Neuron (in vitro differentiated cells): ENCODE measurements at regions not wholly inside any gene's neighbourhood (a gene's known extent, or its start where the extent isn't known, plus 50 kb on each side); places are given as distances from the start of the nearest gene placed in this dataset.
"Not testable (repeated sequence)": the region's sequence is repeated elsewhere in the genome, so short reads cannot be mapped to it uniquely, and the experiment has no call there.

Experiments
- H2AFZ ChIP-seq: one replicate; pipeline ENCODE4 v1.6.1; 2013; ENCODE audit warnings: low read depth, mild to moderate bottlenecking, inconsistent platforms, low read length, moderate library complexity
- H3K27me3 ChIP-seq: one replicate; pipeline ENCODE4 v1.6.1; 2013; ENCODE audit warnings: low read length; ENCODE audit not compliant: insufficient read depth
- H3K36me3 ChIP-seq: one replicate; pipeline ENCODE4 v1.6.1; 2013; ENCODE audit warnings: low read length; ENCODE audit not compliant: insufficient read depth
- H3K4me1 ChIP-seq: one replicate; pipeline ENCODE4 v1.6.1; 2013; ENCODE audit warnings: low read length; ENCODE audit not compliant: insufficient read depth
- H3K4me3 ChIP-seq: 2 replicates; pipeline ENCODE4 v1.5.1; 2013; ENCODE audit warnings: mild to moderate bottlenecking, low read length, moderate library complexity
- H3K9me3 ChIP-seq: one replicate; pipeline ENCODE4 v1.6.1; 2013; ENCODE audit warnings: low read length

- Histone ChIP-seq H3K9me3 (no peaks in the 10 kb centered on the region), H3K27me3 (peaks cover 4% of the 10 kb centered on the region), H3K4me3 (no peak overlapping the region), H2AFZ (no peak overlapping the region), H3K36me3 (no peaks in the 10 kb centered on the region), H3K4me1 (peaks cover 11% of the 10 kb centered on the region)
These were observed 300.0 kb upstream of the SMIM21 start for GRCh38 chr18:75727456-75727855.

- no peaks in the 10 kb centered on the region for H3K27me3 ChIP-seq
- H2AFZ ChIP-seq, result peak overlapping the region; percentile 52
- peak overlapping the region; percentile 32 for H3K4me3 ChIP-seq
- H3K36me3 ChIP-seq, result no peaks in the 10 kb centered on the region
- H3K9me3 ChIP-seq, result no peaks in the 10 kb centered on the region
- H3K4me1 ChIP-seq, result peaks cover 11% of the 10 kb centered on the region
These were observed 296.2 kb upstream of the SMIM21 start for GRCh38 chr18:75723521-75724340.

- no peaks in the 10 kb centered on the region for H3K27me3 ChIP-seq
- H3K9me3 ChIP-seq, result no peaks in the 10 kb centered on the region
- H2AFZ ChIP-seq, result no peak overlapping the region
- H3K36me3 ChIP-seq, result no peaks in the 10 kb centered on the region
- no peak overlapping the region for H3K4me3 ChIP-seq
- H3K4me1 ChIP-seq, result no peaks in the 10 kb centered on the region
These were observed 287.3 kb upstream of the SMIM21 start for GRCh38 chr18:75714766-75715165.

- not testable (repeated sequence) for H3K36me3 ChIP-seq, H3K4me3 ChIP-seq, H2AFZ ChIP-seq, H3K4me1 ChIP-seq, H3K9me3 ChIP-seq, H3K27me3 ChIP-seq
These were observed 284.8 kb upstream of the SMIM21 start for GRCh38 chr18:75712124-75712867.

GRCh38 chr18:75700561-75700960, 273.1 kb upstream of the SMIM21 start:
- Histone ChIP-seq H3K36me3 (no peaks in the 10 kb centered on the region), H3K9me3 (peaks cover 3% of the 10 kb centered on the region), H3K4me1 (no peaks in the 10 kb centered on the region), H3K27me3 (no peaks in the 10 kb centered on the region), H3K4me3 (no peak overlapping the region), H2AFZ (no peak overlapping the region)

- Histone ChIP-seq H2AFZ (no peak overlapping the region), H3K9me3 (peaks cover 3% of the 10 kb centered on the region), H3K4me3 (no peak overlapping the region), H3K4me1 (no peaks in the 10 kb centered on the region), H3K36me3 (no peaks in the 10 kb centered on the region), H3K27me3 (no peaks in the 10 kb centered on the region)
These were observed 271.4 kb upstream of the SMIM21 start for GRCh38 chr18:75698861-75699260.

GRCh38 chr18:75697493-75697892, 270.0 kb upstream of the SMIM21 start:
- no peaks in the 10 kb centered on the region for H3K27me3 ChIP-seq
- H2AFZ ChIP-seq, result no peak overlapping the region
- no peaks in the 10 kb centered on the region for H3K36me3 ChIP-seq

GRCh38 chr18:75696391-75696790, 268.9 kb upstream of the SMIM21 start:
- Histone ChIP-seq H3K4me1 (no peaks in the 10 kb centered on the region), H3K36me3 (no peaks in the 10 kb centered on the region), H3K27me3 (no peaks in the 10 kb centered on the region), H2AFZ (no peak overlapping the region), H3K9me3 (no peaks in the 10 kb centered on the region), H3K4me3 (no peak overlapping the region)

More at GRCh38 chr18:75697493-75697892, 270.0 kb upstream of the SMIM21 start:
- Histone ChIP-seq H3K4me1 (no peaks in the 10 kb centered on the region), H3K4me3 (no peak overlapping the region), H3K9me3 (no peaks in the 10 kb centered on the region)

- Histone ChIP-seq H2AFZ (no peak overlapping the region), H3K4me1 (no peaks in the 10 kb centered on the region), H3K4me3 (no peak overlapping the region), H3K27me3 (no peaks in the 10 kb centered on the region), H3K9me3 (no peaks in the 10 kb centered on the region), H3K36me3 (no peaks in the 10 kb centered on the region)
These were observed 266.8 kb upstream of the SMIM21 start for GRCh38 chr18:75694292-75694691.

- H3K4me1 ChIP-seq, result no peaks in the 10 kb centered on the region
- H3K4me3 ChIP-seq, result no peak overlapping the region
- H3K27me3 ChIP-seq, result no peaks in the 10 kb centered on the region
- H3K36me3 ChIP-seq, result no peaks in the 10 kb centered on the region
- no peak overlapping the region for H2AFZ ChIP-seq
- no peaks in the 10 kb centered on the region for H3K9me3 ChIP-seq
These were observed 264.0 kb upstream of the SMIM21 start for GRCh38 chr18:75691483-75691882.

- not testable (repeated sequence) for H2AFZ ChIP-seq, H3K4me1 ChIP-seq, H3K27me3 ChIP-seq, H3K9me3 ChIP-seq, H3K36me3 ChIP-seq, H3K4me3 ChIP-seq
These were observed 262.8 kb upstream of the SMIM21 start for GRCh38 chr18:75690283-75690682.

- Histone ChIP-seq H3K36me3 (no peaks in the 10 kb centered on the region), H2AFZ (no peak overlapping the region), H3K4me1 (no peaks in the 10 kb centered on the region), H3K27me3 (no peaks in the 10 kb centered on the region), H3K9me3 (no peaks in the 10 kb centered on the region), H3K4me3 (no peak overlapping the region)
These were observed 260.1 kb upstream of the SMIM21 start for GRCh38 chr18:75687626-75688025.

- Histone ChIP-seq H2AFZ (no peak overlapping the region), H3K27me3 (no peaks in the 10 kb centered on the region), H3K9me3 (no peaks in the 10 kb centered on the region), H3K4me1 (no peaks in the 10 kb centered on the region), H3K4me3 (no peak overlapping the region), H3K36me3 (no peaks in the 10 kb centered on the region)
These were observed 255.9 kb upstream of the SMIM21 start for GRCh38 chr18:75683426-75683825.
